PFSK-1 (cell line): ENCODE measurements at regions not wholly inside any gene's neighbourhood (a gene's known extent, or its start where the extent isn't known, plus 50 kb on each side); places are given as distances from the start of the nearest gene placed in this dataset.

Source experiments
- FOXP2 ChIP-seq: optimal IDR thresholded peaks from 2 replicates; pipeline ENCODE3; 2011; ENCODE audit warnings: borderline replicate concordance, control low read depth, inconsistent platforms; ENCODE audit not compliant: insufficient read depth; ENCODE audit errors: extremely low read length, extremely low read depth
- POLR2AphosphoS5 ChIP-seq: IDR thresholded peaks from 2 replicates; pipeline ENCODE4 v1.6.1; 2012; ENCODE audit warnings: low read depth, mild to moderate bottlenecking, control low read depth, low read length, moderate library complexity
- REST ChIP-seq, 2 experiments: IDR thresholded peaks; 2 replicates each; pipeline versions ENCODE4 v1.6.1 to v1.8.0; 2011 to 2012; ENCODE audit warnings: low read depth in 2 of 2, low read length in 2 of 2, control low read depth in 1 of 2, inconsistent platforms in 1 of 2, mild to moderate bottlenecking in 1 of 2, moderate library complexity in 1 of 2; ENCODE audit not compliant: insufficient read depth in 1 of 2
- SIN3A ChIP-seq: IDR thresholded peaks from 2 replicates; pipeline ENCODE4 v1.6.1; 2012; ENCODE audit warnings: mild to moderate bottlenecking, low read length, moderate library complexity, borderline replicate concordance; ENCODE audit not compliant: insufficient read depth
- TAF1 ChIP-seq: IDR thresholded peaks from 2 replicates; pipeline ENCODE4 v1.6.1; 2012; ENCODE audit warnings: low read length, control low read depth, borderline replicate concordance; ENCODE audit not compliant: insufficient read depth

- no peak for TF ChIP-seq TAF1
- no peak for TF ChIP-seq REST (IDR thresholded peaks at IDR 0.05; ENCODE audit: insufficient read depth in 1 of 2, low read depth in 2 of 2, low read length in 2 of 2)
- no peak for TF ChIP-seq SIN3A
- no peak for TF ChIP-seq FOXP2
- no peak for TF ChIP-seq POLR2AphosphoS5
Observed at GRCh38 chr2:36214691-36215090, 140.9 kb upstream of the CRIM1 start.

- no peak for TF ChIP-seq FOXP2
- TF ChIP-seq POLR2AphosphoS5 = no peak
Observed at GRCh38 chr2:36203366-36203765, 152.2 kb upstream of the CRIM1 start.

GRCh38 chr2:36197181-36197971 is 158.2 kb upstream of the CRIM1 start:
- TF ChIP-seq TAF1 (no peak), POLR2AphosphoS5 (no peak), FOXP2 (no peak), REST (IDR thresholded peaks at IDR 0.05; ENCODE audit: insufficient read depth in 1 of 2, low read depth in 2 of 2, low read length in 2 of 2) (no peak), SIN3A (no peak)

- no peak for TF ChIP-seq POLR2AphosphoS5
- TF ChIP-seq REST (IDR thresholded peaks at IDR 0.05; ENCODE audit: insufficient read depth in 1 of 2, low read depth in 2 of 2, low read length in 2 of 2) = no peak
- no peak for TF ChIP-seq TAF1
- no peak for TF ChIP-seq SIN3A
- TF ChIP-seq FOXP2 = no peak
Observed at GRCh38 chr2:36193680-36194079, 161.9 kb upstream of the CRIM1 start.

- TF ChIP-seq REST (IDR thresholded peaks at IDR 0.05; ENCODE audit: insufficient read depth in 1 of 2, low read depth in 2 of 2, low read length in 2 of 2) = no peak
- no peak for TF ChIP-seq FOXP2
- TF ChIP-seq POLR2AphosphoS5 = no peak
Observed at GRCh38 chr2:36192983-36193382, 162.6 kb upstream of the CRIM1 start.
